HCT116 (cell line): ENCODE measurements at regions not wholly inside any gene's neighbourhood (a gene's known extent, or its start where the extent isn't known, plus 50 kb on each side); places are given as distances from the start of the nearest gene placed in this dataset.

Experiments used
- ATAC-seq: fragments of 200-7000 bp; cut with Tn5 transposase; 2 replicates; pipeline ENCODE4 v1.9.1; 2020; ENCODE audit warnings: mild to moderate bottlenecking, moderate library complexity
- BruUV-seq: library from RNA; stranded (reverse); fragments of 400-500 nt; replicated peaks from 2 replicates; lab custom pipeline; 2021; lab: Mats Ljungman, UMichigan
- CTCF ChIA-PET: fragments of 300-600 bp; sonication (Branson Sonifier 250); formaldehyde crosslinking; loops from one replicate; lab custom pipeline; 2021; ENCODE audit warnings: antibody characterized with exemption; lab: Charles Lee
- POLR2A ChIA-PET: fragments of 300-600, 350-600 bp; sonication (Branson Sonifier 250); formaldehyde crosslinking; loops from one replicate; lab custom pipeline; 2021; ENCODE audit warnings: antibody characterized with exemption; lab: Charles Lee
- RAD21 ChIA-PET, 2 experiments: fragments of 300-600 bp; sonication (Branson Sonifier 250); formaldehyde crosslinking; loops; one replicate each; lab custom pipeline; 2023; ENCODE audit warnings: low total read pairs in 2 of 2; ENCODE audit not compliant: uncharacterized antibody in 2 of 2, unreplicated experiment in 2 of 2, low non-redundant PET in 1 of 2; lab: Charles Lee
- DNase-seq: peaks from one replicate; pipeline ENCODE4 v3.0.0-alpha.2; 2010; ENCODE audit warnings: low read depth, low spot score
- H2AFZ ChIP-seq: fragments of 200-600 bp; shearing (Covaris generic), sonication (generic); 2 replicates; pipeline ENCODE4 v1.6.1; 2017; ENCODE audit warnings: low read depth, mixed run types, mixed read lengths, antibody characterized with exemption, low read length; ENCODE audit not compliant: poor library complexity, severe bottlenecking
- H3K27ac ChIP-seq: 2 replicates; pipeline ENCODE4 v1.5.1; 2012; ENCODE audit warnings: low read depth, low read length
- H3K27me3 ChIP-seq: fragments of 200-600 bp; sonication (generic); 2 replicates; pipeline ENCODE4 v1.6.1; 2016; ENCODE audit warnings: mixed run types, low read length, mixed read lengths; ENCODE audit not compliant: insufficient read depth
- H3K36me3 ChIP-seq, 2 experiments: fragments of 200-500 bp in 1 of 2; fragments of 200-600 bp in 1 of 2; sonication (Bioruptor generic) in 1 of 2; sonication (generic) in 1 of 2; 2 replicates each; pipeline versions ENCODE4 v1.5.1 to v1.6.1; 2014 to 2016; ENCODE audit warnings: low read length in 2 of 2, inconsistent platforms in 1 of 2, mixed read lengths in 1 of 2, mixed run types in 1 of 2; ENCODE audit not compliant: insufficient read depth in 2 of 2, control insufficient read depth in 1 of 2
- H3K4me1 ChIP-seq, 2 experiments: fragments of 200-600 bp in 1 of 2; sonication (generic) in 1 of 2; 2 replicates each; pipeline versions ENCODE4 v1.5.1 to v1.6.1; 2012 to 2017; ENCODE audit warnings: low read length in 2 of 2, inconsistent platforms in 1 of 2, mild to moderate bottlenecking in 1 of 2, mixed read lengths in 1 of 2, mixed run types in 1 of 2, moderate library complexity in 1 of 2; ENCODE audit not compliant: insufficient read depth in 2 of 2, control insufficient read depth in 1 of 2
- H3K4me2 ChIP-seq: fragments of 200-600 bp; sonication (generic); 2 replicates; pipeline ENCODE4 v1.6.1; 2017; ENCODE audit warnings: mixed run types, low read length, mixed read lengths
- H3K4me3 ChIP-seq, 2 experiments: fragments of 200-600 bp in 1 of 2; sonication (generic) in 1 of 2; replicated peaks in 1 of 2; 2 replicates each; pipeline ENCODE4 v1.5.1; 2011 to 2016; ENCODE audit warnings: low read length in 2 of 2, control low read depth in 1 of 2, low read depth in 1 of 2, mild to moderate bottlenecking in 1 of 2, mixed read lengths in 1 of 2, mixed run types in 1 of 2
- H3K79me2 ChIP-seq: fragments of 200-600 bp; sonication (generic); 2 replicates; pipeline ENCODE4 v1.6.1; 2017; ENCODE audit warnings: mild to moderate bottlenecking, mixed run types, low read length, moderate library complexity, mixed read lengths; ENCODE audit not compliant: insufficient read depth
- H3K9ac ChIP-seq: fragments of 200-600 bp; sonication (generic); 2 replicates; pipeline ENCODE4 v1.6.1; 2016; ENCODE audit warnings: low read length, mixed read lengths
- H3K9me2 ChIP-seq: fragments of 200-600 bp; sonication (generic), shearing (Covaris generic); 2 replicates; pipeline ENCODE4 v1.6.1; 2017; ENCODE audit warnings: mixed run types, mild to moderate bottlenecking, moderate library complexity; ENCODE audit not compliant: insufficient read depth
- H3K9me3 ChIP-seq, 2 experiments: fragments of 200-500 bp in 1 of 2; fragments of 200-600 bp in 1 of 2; sonication (Bioruptor generic) in 1 of 2; sonication (generic) in 1 of 2; 2 replicates each; pipeline ENCODE4 v1.6.1; 2014 to 2017; ENCODE audit warnings: low read length in 2 of 2, mixed read lengths in 2 of 2, inconsistent platforms in 1 of 2, low read depth in 1 of 2, mild to moderate bottlenecking in 1 of 2, mixed run types in 1 of 2, moderate library complexity in 1 of 2; ENCODE audit not compliant: control insufficient read depth in 1 of 2, insufficient read depth in 1 of 2
- H4K20me1 ChIP-seq: fragments of 200-600 bp; sonication (generic), shearing (Covaris generic); 2 replicates; pipeline ENCODE4 v1.6.1; 2017; ENCODE audit warnings: mixed run types, mild to moderate bottlenecking, moderate library complexity; ENCODE audit not compliant: insufficient read depth
- CBX3 ChIP-seq: IDR thresholded peaks from 2 replicates; pipeline ENCODE4 v1.6.1; 2012; ENCODE audit warnings: low read depth
- CTCF ChIP-seq, 3 experiments: fragments of 200-600 bp in 1 of 3; sonication (generic) in 1 of 3; IDR thresholded peaks in 2 of 3; conservative IDR thresholded peaks in 1 of 3; 2 replicates each; pipeline ENCODE4 v1.5.1; 2012 to 2017; ENCODE audit warnings: low read depth in 2 of 3, low read length in 2 of 3, antibody characterized with exemption in 1 of 3, borderline replicate concordance in 1 of 3, control low read depth in 1 of 3, mild to moderate bottlenecking in 1 of 3, mixed read lengths in 1 of 3, mixed run types in 1 of 3, moderate library complexity in 1 of 3; ENCODE audit not compliant: insufficient read depth in 1 of 3
- EGR1 ChIP-seq: IDR thresholded peaks from 2 replicates; pipeline ENCODE4 v1.6.1; 2012; ENCODE audit warnings: low read depth
- ELF1 ChIP-seq: IDR thresholded peaks from 2 replicates; pipeline ENCODE4 v1.6.1; 2012; ENCODE audit warnings: low read depth, borderline replicate concordance
- FOSL1 ChIP-seq: IDR thresholded peaks from 2 replicates; pipeline ENCODE4 v1.6.1; 2012; ENCODE audit warnings: low read depth
- JUND ChIP-seq: IDR thresholded peaks from 2 replicates; pipeline ENCODE4 v1.6.1; 2012
- MAX ChIP-seq: IDR thresholded peaks from 2 replicates; pipeline ENCODE4 v1.6.1; 2012
- POLR2A ChIP-seq: IDR thresholded peaks from 2 replicates; pipeline ENCODE4 v1.7.0; 2011; ENCODE audit warnings: borderline replicate concordance; ENCODE audit not compliant: insufficient read depth, insufficient read length; ENCODE audit errors: extremely low read depth
- POLR2AphosphoS5 ChIP-seq: IDR thresholded peaks from 2 replicates; pipeline ENCODE4 v1.6.1; 2011; ENCODE audit warnings: mild to moderate bottlenecking, low read depth, low read length, moderate library complexity
- REST ChIP-seq: IDR thresholded peaks from 2 replicates; pipeline ENCODE4 v1.6.1; 2012; ENCODE audit warnings: low read depth
- SIN3A ChIP-seq: IDR thresholded peaks from 2 replicates; pipeline ENCODE4 v1.6.1; 2012; ENCODE audit warnings: low read depth
- SP1 ChIP-seq: IDR thresholded peaks from 2 replicates; pipeline ENCODE4 v1.6.1; 2012; ENCODE audit warnings: low read depth
- SRF ChIP-seq: IDR thresholded peaks from 2 replicates; pipeline ENCODE4 v1.6.1; 2012; ENCODE audit warnings: low read depth
- YY1 ChIP-seq: IDR thresholded peaks from 2 replicates; pipeline ENCODE4 v1.6.1; 2011; ENCODE audit warnings: low read length, low read depth, moderate library complexity, mild to moderate bottlenecking; ENCODE audit not compliant: insufficient replicate concordance; ENCODE audit errors: extremely low read depth
- ZFX ChIP-seq: fragments of 450-650 bp; IDR thresholded peaks from 2 replicates; pipeline ENCODE4 v1.6.1; 2017
- ZNF274 ChIP-seq: fragments of 200-500 bp; sonication (Bioruptor generic); IDR thresholded peaks from 2 replicates; pipeline ENCODE4 v1.6.1; 2014; ENCODE audit warnings: mild to moderate bottlenecking, low read depth, low read length, inconsistent platforms
- intact Hi-C: fragments of 100-400 bp; cut with micrococcal nuclease; formaldehyde crosslinking; loops from 2 replicates; pipeline ENCODE4 v1.10.0; 2022

GRCh38 chrX:109952050-109952449, 50.9 kb upstream of the TMEM164 start:
- Histone ChIP-seq H3K79me2 (no peaks in the 10 kb centered on the region), H2AFZ (no peak overlapping the region), H3K9ac (no peak overlapping the region), H3K36me3 (no peaks in the 10 kb centered on the region), H3K9me2 (no peaks in the 10 kb centered on the region), H3K4me1 (peaks cover 0 to 8% of the 10 kb centered on the region in 2 experiments; a peak in 2 of 4 replicates), H3K9me3 (no peaks in the 10 kb centered on the region), H4K20me1 (no peaks in the 10 kb centered on the region), H3K4me3 (no peak overlapping the region), H3K4me2 (peak overlapping the region; percentile 18), H3K27me3 (no peaks in the 10 kb centered on the region), H3K27ac (no peak overlapping the region)
- no TSS peak for BruUV-seq
- ATAC-seq (peak; percentile 75), DNase-seq (no peak)
- intact Hi-C loops: no loop called here
- CTCF ChIA-PET: no interaction called here
- RAD21 ChIA-PET: no interaction called here
- POLR2A ChIA-PET: no interaction called here
- no peak for TF ChIP-seq POLR2AphosphoS5
- no peak for TF ChIP-seq POLR2A
- TF ChIP-seq REST: no peak
- no peak for TF ChIP-seq MAX
- TF ChIP-seq YY1: no peak
- no peak for TF ChIP-seq SIN3A
- no peak for TF ChIP-seq EGR1
- no peak for TF ChIP-seq SRF
- no peak for TF ChIP-seq SP1
- no peak for TF ChIP-seq CBX3
- TF ChIP-seq ZNF274: no peak
- TF ChIP-seq CTCF (IDR thresholded peaks at IDR 0.05 in 2 of 3, conservative IDR thresholded peaks at IDR 0.05 in 1 of 3; ENCODE audit: borderline replicate concordance in 1 of 3, insufficient read depth in 1 of 3, low read depth in 2 of 3, low read length in 2 of 3): no peak
- no peak for TF ChIP-seq JUND
- TF ChIP-seq FOSL1: no peak
- TF ChIP-seq ELF1: no peak
- TF ChIP-seq ZFX: no peak
